GM08714 (cell line): ENCODE measurements at regions not wholly inside any gene's neighbourhood (a gene's known extent, or its start where the extent isn't known, plus 50 kb on each side); places are given as distances from the start of the nearest gene placed in this dataset.

Experiments
- H3K4me3 ChIP-seq: fragments of 200-500 bp; sonication (Bioruptor generic); 2 replicates; pipeline ENCODE4 v1.5.1; 2014; ENCODE audit warnings: mild to moderate bottlenecking, low read length, inconsistent platforms
- ZNF274 ChIP-seq: IDR thresholded peaks from 2 replicates; pipeline ENCODE4 v1.6.1; 2012; ENCODE audit warnings: mild to moderate bottlenecking, low read depth, low read length

DNA sequence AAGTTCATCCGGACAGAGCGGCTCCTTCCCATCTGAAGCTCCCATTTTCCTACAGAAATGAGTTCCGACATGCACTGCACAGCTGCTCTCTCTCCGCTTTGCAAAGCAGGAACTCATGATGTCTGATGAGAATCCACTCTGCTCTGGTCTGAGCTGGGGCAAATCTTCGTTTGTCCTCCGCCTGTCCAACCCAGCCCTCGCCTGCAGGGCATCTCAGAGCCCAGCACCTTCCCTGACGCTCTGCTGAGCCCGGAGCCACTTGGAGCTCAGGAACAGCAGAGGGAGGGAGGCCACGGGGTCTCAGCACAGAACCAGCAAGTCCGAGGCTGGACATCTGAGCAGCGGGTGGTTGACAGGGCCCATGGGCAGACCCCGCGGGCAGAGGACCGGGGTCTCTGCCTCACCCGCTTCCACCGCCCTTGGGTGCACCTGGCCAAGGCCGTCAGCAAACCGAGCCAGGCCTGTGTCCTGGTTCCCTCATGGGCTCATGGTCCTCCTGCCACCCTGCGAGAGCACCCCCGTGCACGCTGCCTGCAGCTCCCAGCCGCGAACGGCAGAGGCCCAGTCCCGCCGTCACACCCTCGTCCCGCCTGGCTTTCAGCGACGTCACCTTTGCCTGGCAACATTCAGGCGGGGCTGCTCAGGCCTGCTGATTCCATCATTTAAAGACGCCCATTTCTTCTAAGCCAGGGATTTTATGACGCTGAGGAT lies 78.5 kb upstream of the BHLHE23 start:
- no peak for TF ChIP-seq ZNF274

GRCh38 chr20:63084563-63084927 lies 77.8 kb upstream of the BHLHE23 start:
- TF ChIP-seq ZNF274 = no peak
- H3K4me3 ChIP-seq = no peak overlapping the region

More for the DNA sequence above, 78.5 kb upstream of the BHLHE23 start:
- no peak overlapping the region for H3K4me3 ChIP-seq

DNA sequence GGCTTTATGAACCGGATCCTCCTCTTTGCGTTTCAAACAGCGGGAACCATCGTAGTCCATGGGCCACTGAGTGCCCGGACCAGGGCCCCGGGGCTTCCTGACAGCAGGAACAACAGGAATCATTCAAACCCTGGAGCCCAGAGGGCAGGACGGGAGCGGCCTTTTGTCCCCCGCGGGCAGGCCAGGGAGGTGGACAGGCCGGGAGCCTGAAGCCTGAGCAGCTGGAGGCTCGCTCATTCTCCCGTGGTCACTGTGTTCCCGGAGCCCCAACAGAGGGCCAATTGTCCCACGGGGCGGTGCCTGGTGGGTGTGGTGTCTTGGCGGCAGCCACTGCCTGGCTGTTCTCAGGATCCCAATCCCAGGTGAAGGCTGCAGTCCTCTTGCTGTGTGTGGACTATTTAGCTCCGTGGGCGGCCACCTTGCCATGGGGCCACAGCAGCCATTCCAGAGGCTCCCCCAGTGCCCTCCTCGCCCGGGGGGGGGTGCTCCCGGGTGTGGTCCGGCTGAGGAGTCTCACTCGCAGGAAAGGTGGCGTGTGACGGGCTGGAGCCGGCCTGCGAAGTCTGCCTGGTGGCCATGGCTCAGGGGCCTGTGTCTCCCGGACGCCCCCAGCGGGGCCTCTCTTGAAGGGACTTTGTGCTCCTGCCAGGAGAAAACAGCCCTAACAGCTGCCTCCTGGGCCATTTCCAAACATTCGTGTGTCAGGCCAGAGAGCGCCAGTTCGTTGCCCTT lies 77.2 kb upstream of the BHLHE23 start:
- H3K4me3 ChIP-seq = no peak overlapping the region
- TF ChIP-seq ZNF274 = no peak

DNA sequence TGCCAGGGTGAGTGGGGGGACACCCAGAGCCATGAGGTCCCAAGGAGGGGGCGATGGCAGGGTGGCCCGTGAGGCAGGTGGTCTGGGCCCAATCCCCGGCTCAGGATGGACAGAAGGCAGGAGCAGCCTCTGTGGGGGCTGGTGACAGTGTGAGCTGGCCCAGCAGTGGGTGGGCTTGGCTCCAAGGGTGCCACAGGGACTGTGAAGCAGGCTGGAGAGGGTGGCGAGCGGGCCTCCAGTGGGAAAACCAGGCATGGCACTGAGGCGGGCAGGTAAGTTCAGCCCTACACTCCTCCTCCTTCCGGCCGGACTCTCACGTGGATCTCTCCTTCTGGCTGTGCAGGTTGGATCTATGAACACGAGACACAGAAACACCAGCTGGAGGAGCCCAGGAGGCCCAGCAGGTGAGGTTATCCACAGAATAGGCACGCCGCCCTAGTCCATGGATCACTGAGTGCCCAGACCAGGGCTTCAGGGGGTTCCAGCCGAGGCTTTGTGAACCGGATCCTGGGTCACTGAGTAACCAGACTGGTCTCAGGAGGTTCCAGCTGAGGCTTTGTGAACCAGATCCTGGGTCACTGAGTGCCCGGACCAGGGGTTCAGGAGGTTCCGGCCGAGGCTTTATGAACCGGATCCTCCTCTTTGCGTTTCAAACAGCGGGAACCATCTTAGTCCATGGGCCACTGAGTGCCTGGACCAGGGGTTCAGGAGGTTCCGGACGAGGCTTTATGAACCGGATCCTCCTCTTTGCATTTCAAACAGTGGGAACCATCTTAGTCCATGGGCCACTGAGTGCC lies 76.4 kb upstream of the BHLHE23 start:
- H3K4me3 ChIP-seq = no peak overlapping the region
- TF ChIP-seq ZNF274 = no peak

DNA sequence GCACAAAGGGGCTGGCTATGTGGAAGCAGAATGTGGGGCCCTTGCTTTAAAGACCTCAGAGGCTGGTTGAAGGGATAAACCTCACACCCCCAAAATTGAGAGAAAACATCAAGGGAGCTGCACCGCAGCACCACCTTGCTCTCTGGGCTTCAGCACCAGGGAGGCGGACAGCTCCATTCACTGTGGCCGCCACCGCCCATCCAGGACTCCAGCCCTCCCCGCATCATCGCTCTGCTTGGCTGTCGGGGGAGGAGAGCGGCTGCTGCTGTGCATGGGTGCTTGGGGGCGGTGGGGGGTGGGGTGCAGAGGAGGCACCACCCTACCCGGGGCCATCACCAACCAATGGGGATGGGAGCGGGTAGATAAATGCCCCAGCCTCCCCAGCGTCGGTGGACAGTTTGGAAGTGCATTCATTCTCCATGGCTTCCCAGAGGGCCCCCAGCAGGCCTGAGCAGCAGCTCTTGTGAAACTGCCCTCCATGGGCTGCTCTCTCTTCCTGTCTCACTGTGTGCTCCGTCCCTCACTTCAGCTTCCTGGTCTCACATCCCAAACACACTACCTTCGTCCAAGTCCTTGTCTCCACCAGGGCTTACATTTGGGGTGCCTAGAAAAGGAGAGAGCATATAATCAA lies 75.7 kb upstream of the BHLHE23 start:
- TF ChIP-seq ZNF274 = no peak
- H3K4me3 ChIP-seq = no peak overlapping the region

DNA sequence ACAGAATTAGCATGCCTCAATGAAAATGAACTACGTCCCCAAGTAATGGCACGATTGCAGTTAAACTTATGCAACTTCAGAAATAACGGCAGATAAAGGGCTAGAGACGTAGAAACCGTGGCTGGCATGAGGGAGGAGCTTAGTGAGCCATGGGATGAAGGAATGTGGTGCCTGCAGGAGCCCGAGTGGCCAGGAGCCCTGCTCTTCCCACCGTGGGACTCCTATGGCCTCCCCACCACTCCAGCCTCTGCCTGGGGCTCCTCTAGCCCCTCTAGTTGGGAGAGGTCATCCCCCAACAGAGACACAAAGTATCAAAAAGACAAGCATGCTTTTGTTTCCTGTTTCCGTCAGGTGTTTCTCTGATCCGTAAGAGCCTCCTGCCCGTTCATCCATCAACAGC lies 75.1 kb upstream of the BHLHE23 start:
- H3K4me3 ChIP-seq = no peak overlapping the region
- no peak for TF ChIP-seq ZNF274

- no peak overlapping the region for H3K4me3 ChIP-seq
- TF ChIP-seq ZNF274 = no peak
These were observed 74.6 kb upstream of the BHLHE23 start for GRCh38 chr20:63081351-63081750.

- TF ChIP-seq ZNF274 = no peak
- H3K4me3 ChIP-seq = no peak overlapping the region
These were observed 74.0 kb upstream of the BHLHE23 start for GRCh38 chr20:63080811-63081210.

GRCh38 chr20:63080411-63080810 lies 73.6 kb upstream of the BHLHE23 start:
- TF ChIP-seq ZNF274 = no peak
- H3K4me3 ChIP-seq = no peak overlapping the region

- TF ChIP-seq ZNF274 = no peak
- no peak overlapping the region for H3K4me3 ChIP-seq
These were observed 73.2 kb upstream of the BHLHE23 start for GRCh38 chr20:63079971-63080370.

DNA sequence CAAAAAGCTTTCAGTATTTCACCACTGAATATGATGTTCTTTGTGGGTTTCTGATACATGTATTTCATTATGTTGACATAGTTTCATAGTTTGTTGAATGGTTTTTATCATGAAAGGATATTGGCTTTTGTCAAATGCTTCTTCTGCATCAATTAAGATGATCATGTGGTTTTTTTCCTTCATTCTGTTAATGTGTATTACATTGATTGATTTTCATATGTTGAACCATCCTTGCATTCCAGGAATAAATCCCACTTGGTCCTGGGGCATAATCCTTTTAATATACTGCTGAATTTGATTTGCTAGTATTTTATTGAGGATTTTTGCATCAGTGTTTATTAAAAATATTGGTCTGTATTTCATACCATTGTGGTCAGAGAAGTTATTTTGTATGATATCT lies 70.9 kb upstream of the BHLHE23 start:
- H3K4me3 ChIP-seq = no peak overlapping the region
- TF ChIP-seq ZNF274 = no peak

DNA sequence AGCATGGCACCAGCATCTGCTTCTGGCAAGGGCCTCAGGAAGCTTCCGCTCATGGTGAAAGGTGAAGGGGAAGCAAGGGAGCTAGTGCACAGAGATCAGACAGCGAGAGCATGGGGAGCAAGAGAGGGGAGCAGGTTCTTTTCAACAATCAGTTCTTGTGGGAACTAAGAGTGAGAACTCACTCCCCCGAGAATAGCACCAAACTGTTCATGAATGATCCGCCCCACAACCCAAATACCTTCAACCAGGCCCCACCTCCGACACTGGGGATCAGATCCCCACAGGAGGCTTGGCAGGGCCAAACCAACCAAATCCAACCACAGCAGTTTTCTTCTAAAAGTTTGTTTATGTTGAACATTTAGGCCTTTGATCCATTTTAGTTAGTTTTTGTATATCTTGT lies 69.7 kb upstream of the BHLHE23 start:
- H3K4me3 ChIP-seq = no peak overlapping the region
- TF ChIP-seq ZNF274 = no peak

GRCh38 chr20:63074631-63075030 lies 67.9 kb upstream of the BHLHE23 start:
- H3K4me3 ChIP-seq = no peak overlapping the region
- TF ChIP-seq ZNF274 = no peak

DNA sequence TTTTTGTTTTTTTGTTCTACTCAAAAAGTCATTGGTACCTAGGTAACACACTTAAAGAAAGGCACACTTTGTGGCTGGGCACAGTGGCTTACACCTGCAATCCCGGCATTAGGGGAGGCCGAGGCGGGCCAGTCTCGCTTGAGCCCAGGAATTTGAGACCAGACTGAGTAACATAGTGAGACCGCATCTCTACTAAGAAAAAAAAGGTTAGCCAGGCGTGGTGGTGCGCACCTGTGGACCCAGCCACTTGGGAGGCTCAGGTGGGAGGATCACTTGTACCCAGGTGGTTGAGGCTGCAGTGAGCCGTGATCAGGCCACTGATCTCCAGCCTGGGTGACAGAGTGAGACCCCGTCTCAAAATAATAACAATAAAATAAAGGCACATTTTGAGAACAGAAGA lies 67.4 kb upstream of the BHLHE23 start:
- no peak overlapping the region for H3K4me3 ChIP-seq
- no peak for TF ChIP-seq ZNF274

GRCh38 chr20:63073738-63074065 lies 66.9 kb upstream of the BHLHE23 start:
- TF ChIP-seq ZNF274 = no peak
- no peak overlapping the region for H3K4me3 ChIP-seq
